HG03108 (cell line): ENCODE measurements at regions not wholly inside any gene's neighbourhood (a gene's known extent, or its start where the extent isn't known, plus 50 kb on each side); places are given as distances from the start of the nearest gene placed in this dataset.

ENCODE experiments used
- ATAC-seq: cut with Tn5 transposase; IDR thresholded peaks from one replicate; pipeline ENCODE4 v1.9.1; 2021; ENCODE audit warnings: moderate library complexity; ENCODE audit not compliant: unreplicated experiment

DNA sequence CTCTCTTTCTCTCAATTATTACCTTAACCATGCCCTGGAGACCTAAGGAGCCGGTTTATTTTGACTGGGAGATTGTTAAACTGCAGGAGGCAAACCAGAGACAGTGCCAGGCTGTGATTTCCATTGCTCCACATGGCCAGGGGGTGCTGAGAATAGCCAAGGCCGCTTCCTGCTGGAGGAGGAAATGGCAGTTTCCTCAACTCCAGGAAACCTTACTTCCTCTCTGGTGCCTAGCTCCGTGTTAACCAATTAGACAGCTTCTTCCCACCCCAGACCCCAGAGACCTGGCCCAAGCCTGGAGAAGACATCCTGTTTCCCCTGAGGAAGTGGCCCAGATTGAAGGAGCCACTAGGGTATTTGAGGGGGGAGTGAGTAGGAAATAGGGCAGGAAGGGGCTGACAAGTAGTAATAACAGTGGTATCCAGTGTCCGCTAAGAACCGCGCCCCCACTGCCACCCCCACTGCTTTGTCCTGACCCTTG, 161.2 kb downstream of the PLPP3 start:
- no peak for ATAC-seq

DNA sequence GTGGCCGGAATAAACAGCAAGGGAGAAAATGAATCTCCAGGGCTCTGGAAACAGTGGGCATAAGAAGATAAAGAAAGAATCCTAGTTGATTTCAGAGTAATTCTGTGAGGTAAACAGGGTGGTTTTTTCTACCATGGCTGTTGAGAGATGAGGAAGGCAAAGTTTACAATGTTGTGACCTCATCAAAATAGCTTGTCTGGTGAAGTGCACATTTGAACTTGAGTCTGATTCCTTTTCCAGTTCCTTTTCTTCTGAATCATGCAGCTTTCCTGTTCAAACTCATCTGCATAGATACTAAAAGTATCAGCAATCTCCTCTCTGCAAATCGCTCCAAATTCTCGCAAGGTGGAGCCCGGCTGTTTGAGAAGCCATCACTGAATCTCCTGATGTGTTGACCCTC, 161.7 kb downstream of the PLPP3 start:
- ATAC-seq: no peak

DNA sequence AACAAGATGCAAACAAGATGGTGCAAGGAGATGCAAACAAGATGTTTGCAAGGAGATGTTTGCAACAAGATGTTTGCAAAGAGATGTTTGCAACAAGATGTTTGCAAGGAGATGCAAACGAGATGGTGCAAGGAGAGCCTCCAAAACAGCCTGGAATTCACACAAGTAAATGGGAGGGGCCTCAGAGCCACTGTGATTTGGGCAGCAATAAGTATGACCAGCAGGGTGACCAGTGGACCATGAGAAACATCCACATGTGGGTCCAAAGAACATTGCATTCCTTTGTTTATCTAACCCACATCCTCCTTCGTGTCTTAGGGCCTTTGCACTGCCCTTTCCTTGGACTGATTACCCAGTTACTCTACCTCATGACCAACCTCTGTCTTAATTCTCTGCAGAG, 162.9 kb downstream of the PLPP3 start:
- no peak for ATAC-seq

DNA sequence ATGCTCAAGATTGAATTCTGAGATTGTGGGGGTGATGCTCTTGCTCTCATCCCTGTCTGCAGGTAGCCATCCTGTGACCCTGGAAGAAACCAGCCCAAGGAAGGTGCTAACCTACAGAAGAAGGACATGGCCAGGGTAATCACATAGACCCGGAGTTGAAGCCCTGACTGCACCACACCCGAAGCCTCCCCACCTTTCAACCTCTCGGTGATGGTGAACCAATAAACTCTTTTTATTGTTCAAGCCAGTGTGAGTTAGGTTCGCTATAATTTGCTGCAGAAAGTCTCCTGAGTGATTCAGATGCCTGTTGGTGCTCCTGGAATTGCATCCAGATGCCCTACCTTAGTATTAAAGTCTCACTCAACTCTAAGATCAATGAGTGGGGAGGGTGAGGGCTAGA, 163.6 kb downstream of the PLPP3 start:
- ATAC-seq: no peak

DNA sequence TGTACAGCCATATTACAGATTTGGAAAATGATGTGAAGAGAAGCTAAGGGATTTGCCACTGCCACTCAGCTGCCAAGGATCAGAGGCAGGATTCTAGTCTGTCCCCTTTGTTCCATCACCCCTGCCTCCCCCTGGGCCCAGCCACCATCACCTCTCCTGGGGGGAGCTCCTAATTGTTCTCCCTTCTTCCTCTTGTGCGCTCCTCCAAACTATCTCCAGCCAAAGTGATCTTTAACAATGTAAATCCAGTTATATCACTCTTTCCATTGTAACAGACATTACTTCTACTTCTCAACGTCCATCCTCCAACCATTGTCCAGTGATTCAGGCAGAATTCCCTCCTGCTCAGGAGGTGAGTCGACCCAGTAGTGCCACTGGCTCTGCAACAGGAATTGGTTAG, 164.1 kb downstream of the PLPP3 start:
- no peak for ATAC-seq

DNA sequence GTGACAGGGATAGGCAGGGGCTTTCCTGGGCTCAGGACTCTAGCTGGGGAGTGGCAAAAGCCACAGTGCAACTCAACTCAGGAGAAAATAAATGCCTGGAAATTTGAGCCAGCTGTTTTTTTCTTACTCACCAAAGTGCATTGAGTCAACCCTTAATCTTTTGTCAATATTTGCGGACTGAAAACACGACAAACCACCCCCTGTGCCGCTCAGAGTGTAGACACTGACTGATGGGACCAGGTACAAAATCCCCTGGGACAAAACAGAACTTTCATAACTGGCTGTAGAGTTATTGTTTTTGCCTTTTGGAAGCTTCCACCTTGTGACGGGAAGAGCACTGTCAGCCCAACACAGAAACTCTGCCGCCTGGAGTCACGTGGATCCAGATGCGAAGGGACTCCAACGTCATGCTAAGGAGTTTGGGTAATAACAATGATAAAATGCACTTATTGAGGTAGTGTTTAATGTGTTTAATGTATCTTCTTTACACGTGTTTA, 164.6 kb downstream of the PLPP3 start:
- no peak for ATAC-seq

DNA sequence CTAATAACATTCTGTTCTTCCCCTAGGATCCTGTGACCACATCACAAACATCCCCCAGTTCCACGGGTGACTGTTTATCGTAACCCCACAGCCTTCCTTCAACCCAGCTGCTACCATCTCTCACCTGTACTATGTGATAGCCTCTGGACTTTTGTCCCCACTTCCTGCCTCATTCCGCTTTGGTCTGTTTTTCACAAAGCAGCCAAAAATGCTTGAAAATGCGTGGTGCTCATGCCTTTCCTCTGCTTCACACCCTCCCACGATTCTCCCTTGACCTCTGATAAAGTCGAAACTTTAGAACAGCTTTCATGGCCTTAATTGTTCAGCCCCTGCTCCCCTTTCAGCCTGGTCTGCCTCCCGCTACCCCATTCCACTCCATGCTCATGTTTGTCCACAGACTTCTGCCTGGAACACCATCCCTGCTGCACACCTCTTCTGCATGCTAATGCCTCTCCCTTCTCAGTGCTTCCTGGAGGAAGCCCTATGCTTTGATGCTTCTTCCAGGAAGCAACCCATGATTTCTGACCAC, 165.6 kb downstream of the PLPP3 start:
- ATAC-seq: no peak

DNA sequence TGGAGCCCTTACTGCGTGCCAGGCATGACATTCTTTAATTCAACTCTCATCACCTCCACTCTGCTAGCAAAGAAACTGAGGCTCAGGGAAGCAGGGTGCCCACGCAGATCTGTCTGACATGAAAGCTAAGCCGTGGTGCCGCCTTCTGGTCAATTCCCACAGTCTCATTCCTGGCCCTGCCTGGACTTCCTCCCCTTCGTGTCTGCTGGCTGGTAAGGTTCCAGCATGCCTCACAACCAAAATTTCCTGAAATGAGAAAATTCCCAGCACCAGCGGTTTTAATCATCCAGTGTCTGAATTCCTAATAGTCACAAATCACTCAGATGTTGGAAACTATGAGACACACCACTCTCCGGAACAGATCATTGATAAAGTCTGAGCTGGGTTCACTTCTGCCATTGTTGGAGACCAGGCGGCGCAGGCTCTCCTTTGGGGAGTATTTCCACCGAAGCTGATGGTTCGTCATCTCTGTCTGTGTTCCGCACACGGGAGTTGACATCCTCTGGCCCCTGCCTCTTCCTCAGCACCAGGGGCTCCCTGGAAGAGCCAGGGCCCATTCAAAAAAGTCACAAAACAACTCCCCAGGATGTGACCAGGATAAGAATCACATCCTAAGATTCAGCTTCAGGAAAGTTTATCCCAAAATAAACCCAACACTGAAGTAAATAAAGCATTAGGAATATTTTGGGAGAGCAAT, 167.7 kb downstream of the PLPP3 start:
- no peak for ATAC-seq

DNA sequence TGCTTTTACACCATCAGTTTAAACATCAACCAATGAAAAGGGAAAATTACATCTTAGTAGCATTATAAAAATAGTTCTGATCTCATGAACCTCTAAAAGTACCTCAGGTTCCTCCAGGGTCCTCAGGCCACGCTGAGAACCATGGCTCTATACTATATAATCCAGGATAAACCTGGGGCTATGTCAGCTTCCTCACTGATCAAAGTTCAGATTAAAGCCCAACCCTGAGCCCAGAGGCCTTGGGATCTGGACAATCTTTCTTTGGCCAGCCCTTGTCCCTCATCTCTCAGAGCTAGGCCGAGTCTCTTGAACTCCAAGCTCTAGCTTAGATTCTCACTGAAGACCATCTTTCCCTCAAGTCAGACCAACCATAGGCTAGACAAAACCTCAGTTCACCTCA, 168.3 kb downstream of the PLPP3 start:
- ATAC-seq: no peak

DNA sequence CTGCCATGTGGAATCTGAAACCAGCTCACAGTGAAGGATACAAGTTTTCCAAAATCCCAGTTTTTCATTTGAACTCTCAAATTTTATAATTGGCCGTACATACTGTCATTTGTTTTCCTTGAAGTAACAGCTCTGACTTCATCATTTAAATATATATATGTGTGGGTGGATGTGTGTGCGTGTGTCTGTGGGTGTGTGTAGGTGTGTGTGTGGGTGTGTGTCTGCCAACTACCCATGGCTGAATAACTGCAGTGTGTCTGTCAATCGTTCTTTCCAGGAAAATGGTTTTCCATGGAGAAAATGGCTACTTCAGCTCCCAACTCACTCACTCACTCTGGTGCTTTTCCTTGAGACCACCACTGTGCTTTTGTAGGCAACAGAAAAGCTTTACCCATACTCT, 169.0 kb downstream of the PLPP3 start:
- ATAC-seq: no peak

DNA sequence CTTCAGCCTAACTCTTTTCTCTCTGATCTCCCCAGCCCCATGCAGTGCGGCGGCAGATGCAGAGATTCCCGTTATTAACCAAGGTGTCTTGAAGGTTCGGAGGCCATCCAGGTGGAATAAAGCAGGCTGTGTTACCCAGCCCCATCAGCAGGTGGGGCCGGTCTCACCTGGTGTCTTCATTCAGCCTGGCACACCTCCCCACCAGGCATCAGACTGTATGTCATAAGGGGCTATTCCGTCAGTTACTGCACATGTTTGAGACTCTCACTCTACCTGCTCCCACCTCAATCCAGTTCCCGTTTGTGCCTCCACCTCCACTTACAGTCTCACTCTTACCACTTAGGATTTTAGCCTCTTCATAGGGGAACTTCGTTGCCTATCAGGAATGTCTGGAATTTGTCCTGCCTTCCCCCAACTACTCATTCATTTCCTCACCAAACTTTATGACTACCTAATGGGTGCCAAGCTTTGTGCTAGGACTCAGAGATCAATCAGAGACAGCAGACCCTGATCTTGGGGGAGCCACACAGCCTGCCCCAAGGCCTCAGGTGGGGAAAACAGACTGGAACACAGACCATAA, 170.2 kb downstream of the PLPP3 start:
- no peak for ATAC-seq

DNA sequence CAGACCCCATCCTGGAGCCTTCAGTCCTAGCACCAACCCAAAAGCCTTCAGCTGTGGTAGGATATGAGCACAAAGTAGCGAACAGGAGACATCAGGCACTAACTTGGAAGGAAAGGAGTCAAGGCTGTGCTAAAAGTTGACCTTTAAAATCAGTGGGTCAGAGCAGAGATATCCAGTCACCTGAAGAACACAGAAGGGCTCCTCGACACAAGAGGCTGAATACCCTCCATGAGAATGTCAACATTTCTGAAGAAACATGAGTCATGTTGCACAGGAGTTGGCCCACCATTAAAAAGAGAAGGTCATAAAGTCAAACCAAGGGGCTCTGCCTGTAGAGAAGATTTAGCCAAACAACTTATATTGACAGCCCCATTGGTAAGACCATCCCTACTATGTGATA, 172.5 kb downstream of the PLPP3 start:
- ATAC-seq: no peak

DNA sequence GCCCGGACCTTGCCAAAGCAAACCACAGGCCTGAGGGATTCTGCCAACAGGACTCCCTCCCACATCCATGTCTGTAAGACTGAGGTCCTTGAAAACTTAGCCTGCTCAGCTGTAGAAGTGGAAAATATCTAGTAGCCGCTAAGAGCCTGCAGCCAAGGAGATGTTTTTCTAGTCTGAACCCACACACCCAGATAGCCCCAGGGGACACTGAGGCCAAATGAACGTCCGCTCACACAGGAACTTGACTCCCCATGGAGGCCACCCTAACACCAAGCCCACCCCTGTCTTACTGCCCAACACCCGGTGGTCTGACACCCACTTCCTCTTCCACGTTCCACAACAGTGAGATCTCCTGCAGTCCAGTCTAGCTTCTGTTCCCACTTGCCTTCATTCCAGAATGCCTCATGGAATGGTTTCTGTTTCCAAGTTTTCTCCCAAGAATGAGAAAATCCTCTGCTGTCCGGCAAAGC, 174.8 kb downstream of the PLPP3 start:
- no peak for ATAC-seq

DNA sequence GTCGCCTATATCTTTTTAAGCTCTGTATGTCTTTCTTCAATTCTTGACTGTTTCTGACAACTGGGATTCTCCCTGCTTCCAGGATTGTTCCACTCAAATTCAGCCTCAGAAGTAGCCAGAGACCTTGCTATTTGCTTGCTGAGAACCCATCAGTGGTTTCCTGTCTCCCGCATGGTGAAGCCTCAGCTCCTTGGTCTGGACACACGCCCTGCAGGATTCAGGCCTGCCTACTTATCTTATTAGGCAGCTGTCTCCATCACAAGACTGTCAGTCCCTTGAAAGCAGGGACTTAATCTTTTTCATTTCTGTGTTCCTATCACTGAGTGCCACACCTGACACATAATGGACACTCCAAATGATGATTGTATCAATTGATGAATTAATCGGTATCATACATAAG, 175.3 kb downstream of the PLPP3 start:
- ATAC-seq: no peak

DNA sequence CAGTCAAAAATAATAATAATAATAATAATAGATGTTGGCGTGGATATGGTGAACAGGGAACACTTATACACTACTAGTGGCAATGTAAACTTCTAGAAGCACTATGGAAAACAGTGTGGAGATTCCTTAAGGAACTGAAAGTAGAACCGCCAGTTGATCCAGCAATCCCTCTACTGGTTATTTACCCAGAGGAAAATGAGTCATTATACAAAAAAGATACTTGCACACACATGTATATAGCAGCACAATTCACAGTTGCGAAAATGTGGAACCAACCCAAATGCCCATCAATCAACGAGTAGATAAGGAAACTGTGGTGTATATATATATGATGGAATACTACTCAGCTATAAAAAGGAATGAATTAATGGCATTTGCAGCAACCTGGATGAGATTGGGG, 176.0 kb downstream of the PLPP3 start:
- no peak for ATAC-seq

DNA sequence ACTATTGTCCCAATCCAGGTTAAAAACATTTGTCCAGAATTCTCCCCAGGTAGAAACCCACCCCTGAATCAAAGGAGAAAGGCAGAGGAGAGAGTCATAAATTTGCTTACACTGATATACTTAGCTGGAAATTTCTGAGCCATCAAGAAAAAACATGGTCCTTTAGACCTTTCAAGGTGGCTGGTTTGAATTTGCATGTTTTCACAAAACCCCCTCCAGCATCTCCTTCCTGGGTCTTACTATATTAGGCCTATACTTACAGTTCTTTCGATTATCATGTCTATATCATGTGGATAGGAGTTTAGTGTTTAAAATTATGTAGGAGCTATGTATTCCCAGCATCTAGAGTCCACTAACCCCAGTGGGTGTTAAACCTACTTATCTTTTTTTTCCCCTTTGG, 178.2 kb downstream of the PLPP3 start:
- ATAC-seq: no peak

DNA sequence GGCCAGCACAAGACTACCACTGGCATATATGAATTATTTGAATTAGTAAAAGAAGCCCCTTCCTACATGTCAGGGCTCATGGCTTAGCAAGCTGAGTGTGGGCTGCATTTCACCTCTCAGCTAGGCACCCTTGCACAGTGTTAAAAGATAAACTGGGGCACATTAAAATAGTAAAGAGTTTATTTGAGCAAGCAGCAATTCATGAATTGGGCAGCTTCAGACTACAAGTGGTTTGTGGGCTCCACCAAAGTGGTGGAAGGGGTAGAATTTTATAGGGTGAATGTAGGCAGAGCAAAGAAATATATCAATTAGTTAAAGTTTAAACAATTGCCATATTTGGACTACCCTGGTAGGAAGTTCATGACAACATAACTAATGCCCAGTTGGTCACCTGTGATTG, 178.8 kb downstream of the PLPP3 start:
- ATAC-seq: no peak

DNA sequence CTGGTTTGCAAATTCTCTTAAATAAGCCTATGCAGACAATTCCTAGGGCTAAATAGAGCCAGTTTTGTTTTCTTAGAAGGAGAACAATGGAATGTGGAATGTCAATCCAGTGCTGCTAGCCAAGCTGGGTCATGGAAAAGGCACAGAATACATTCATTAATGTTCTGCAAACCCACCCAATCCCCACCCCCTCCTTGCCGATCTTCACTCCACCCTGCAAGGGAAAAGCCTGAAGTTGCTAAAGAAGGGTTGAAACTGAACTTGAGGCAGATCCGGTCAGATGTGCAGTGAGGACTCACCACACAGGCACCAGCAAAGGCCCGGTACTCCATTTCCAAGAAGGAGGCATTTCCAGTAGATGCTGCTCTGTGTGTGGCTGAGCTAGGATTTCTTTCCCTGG, 179.6 kb downstream of the PLPP3 start:
- no peak for ATAC-seq

DNA sequence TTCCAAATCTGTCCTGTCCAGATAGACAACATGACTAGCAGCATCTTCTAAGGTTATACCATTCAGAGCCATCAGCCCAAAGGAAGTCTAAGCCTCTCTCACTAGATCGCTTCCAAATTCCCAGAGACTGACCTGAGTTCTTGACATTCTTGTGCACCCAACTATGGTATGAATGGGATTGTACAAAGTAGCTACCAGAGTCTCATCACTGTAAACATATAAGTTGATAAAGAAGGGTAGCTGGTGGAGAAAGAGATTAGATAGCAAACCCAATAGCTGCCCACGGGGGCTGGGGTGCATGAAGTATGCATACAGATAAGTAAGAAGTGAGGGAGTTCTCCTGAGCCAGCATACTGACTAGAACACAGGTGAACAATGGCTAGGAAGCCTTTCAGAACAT, 180.0 kb downstream of the PLPP3 start:
- ATAC-seq: no peak

DNA sequence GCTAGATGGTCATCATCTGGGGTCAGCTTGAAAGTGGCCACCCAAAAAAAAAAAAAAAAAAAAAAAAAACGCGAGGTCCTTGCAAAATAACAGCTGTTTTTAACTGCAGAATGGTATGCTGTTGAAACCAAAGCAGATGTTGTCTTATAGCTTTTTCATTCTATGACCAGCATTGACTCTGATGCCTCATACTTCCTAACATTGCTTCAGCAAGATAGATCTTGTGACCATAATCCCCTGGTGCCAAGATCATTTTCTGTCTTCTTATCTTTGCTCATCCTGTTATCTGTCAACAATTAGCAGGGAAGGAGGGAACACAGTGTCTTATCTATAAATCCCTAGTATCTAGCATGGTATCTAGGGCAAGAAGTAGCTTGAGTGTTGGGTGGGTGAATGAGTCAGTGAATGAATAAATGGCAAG, 181.5 kb downstream of the PLPP3 start:
- no peak for ATAC-seq

DNA sequence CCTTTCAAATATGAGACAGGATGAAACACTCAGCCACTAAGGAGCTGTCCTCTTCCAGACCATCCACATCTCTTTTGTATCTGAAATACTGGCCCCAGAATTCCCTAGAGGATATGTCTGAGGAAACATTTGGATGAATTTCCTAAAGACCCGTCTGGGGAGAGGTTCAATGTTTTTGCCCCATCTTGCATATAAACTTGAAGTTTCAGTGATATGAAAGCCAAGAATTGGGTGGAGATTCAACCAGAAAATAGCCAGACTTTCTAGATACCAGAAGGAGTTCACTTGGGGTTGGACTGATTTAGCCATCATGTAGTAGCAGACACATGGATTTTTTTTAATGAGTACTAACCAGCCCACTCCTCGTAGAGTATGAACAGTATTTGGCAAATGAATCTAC, 182.0 kb downstream of the PLPP3 start:
- ATAC-seq: no peak

DNA sequence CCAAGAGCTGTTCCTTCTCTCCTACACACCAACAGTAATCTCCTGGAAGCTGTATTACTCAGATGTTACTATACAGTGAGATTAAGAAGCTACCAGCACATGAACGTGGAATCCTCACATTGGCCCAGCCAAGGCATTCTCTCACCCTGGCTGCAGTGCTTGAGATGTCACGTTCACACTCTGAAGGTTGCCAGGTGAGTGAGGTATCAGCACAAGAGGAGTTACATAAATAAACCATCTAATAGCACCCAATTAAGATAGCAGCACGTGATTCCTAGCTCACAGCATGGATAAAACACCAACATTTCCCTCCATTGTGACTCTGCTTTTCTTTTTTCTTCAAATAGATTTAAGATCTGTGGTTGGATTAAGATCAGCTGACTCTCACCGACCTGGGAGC, 182.8 kb downstream of the PLPP3 start:
- no peak for ATAC-seq
